Endothelial cell of umbilical vein (primary cell): ENCODE measurements at regions not wholly inside any gene's neighbourhood (a gene's known extent, or its start where the extent isn't known, plus 50 kb on each side); places are given as distances from the start of the nearest gene placed in this dataset.
"Not testable (repeated sequence)": the region's sequence is repeated elsewhere in the genome, so short reads cannot be mapped to it uniquely, and the experiment has no call there.

Source experiments
- BruUV-seq: library from RNA; stranded (reverse); fragments of 400-500 nt; replicated peaks from 2 replicates; lab custom pipeline; 2021; lab: Mats Ljungman, UMichigan
- CTCF ChIA-PET: fragments of 300-600, 350-600 bp; sonication (Branson Sonifier 250); formaldehyde crosslinking; loops from one replicate; lab custom pipeline; 2021; ENCODE audit warnings: antibody characterized with exemption, inconsistent platforms; lab: Charles Lee
- POLR2A ChIA-PET: fragments of 300-600, 350-600 bp; sonication (Branson Sonifier 250); formaldehyde crosslinking; loops from one replicate; lab custom pipeline; 2021; ENCODE audit warnings: antibody characterized with exemption, inconsistent platforms; lab: Charles Lee
- DNase-seq: peaks from one replicate; pipeline ENCODE4 v3.0.0-alpha.2; 2011; ENCODE audit warnings: low read depth, low spot score
- FAIRE-seq: peaks from 2 replicates; lab custom pipeline; 2011; peaks lifted over from hg19 to GRCh38; lab: Jason Lieb, UNC
- H2AFZ ChIP-seq: 2 replicates; pipeline ENCODE4 v1.6.0; 2012; ENCODE audit warnings: low read depth, low read length, control low read depth, inconsistent platforms
- H3K27ac ChIP-seq: 2 replicates; pipeline ENCODE4 v1.5.1; 2011; ENCODE audit warnings: low read depth, mild to moderate bottlenecking, control low read depth, low read length, moderate library complexity; ENCODE audit not compliant: insufficient read depth
- H3K27me3 ChIP-seq, 2 experiments: 2 replicates each; pipeline versions ENCODE4 v1.6.0 to v1.6.1; 2011; ENCODE audit warnings: low read length in 2 of 2, mixed read lengths in 1 of 2; ENCODE audit not compliant: control insufficient read depth in 2 of 2, insufficient read depth in 2 of 2
- H3K36me3 ChIP-seq, 2 experiments: 2 replicates in 1 of 2; 3 replicates in 1 of 2; pipeline ENCODE4 v1.5.1; 2011; ENCODE audit warnings: low read length in 2 of 2, mild to moderate bottlenecking in 1 of 2, moderate library complexity in 1 of 2; ENCODE audit not compliant: control insufficient read depth in 2 of 2, insufficient read depth in 2 of 2; ENCODE audit errors: extremely low read depth in 1 of 2
- H3K4me1 ChIP-seq: 3 replicates; pipeline ENCODE4 v1.5.1; 2011; ENCODE audit warnings: mild to moderate bottlenecking, low read length; ENCODE audit not compliant: control insufficient read depth, insufficient read depth; ENCODE audit errors: extremely low read depth
- H3K4me2 ChIP-seq: 2 replicates; pipeline ENCODE4 v1.6.1; 2011; ENCODE audit warnings: low read length, control low read depth, mixed read lengths; ENCODE audit not compliant: insufficient read depth
- H3K4me3 ChIP-seq, 3 experiments: fragments of 200-600 bp in 1 of 3; sonication (generic), shearing (Covaris generic) in 1 of 3; replicated peaks in 1 of 3; 2 replicates each; pipeline ENCODE4 v1.5.1; 2011 to 2016; ENCODE audit warnings: control low read depth in 3 of 3, low read length in 3 of 3, mild to moderate bottlenecking in 2 of 3, inconsistent platforms in 1 of 3, low read depth in 1 of 3, moderate library complexity in 1 of 3; ENCODE audit not compliant: insufficient read depth in 1 of 3
- H3K79me2 ChIP-seq: 2 replicates; pipeline ENCODE4 v1.6.0; 2012; ENCODE audit warnings: low read length, inconsistent platforms; ENCODE audit not compliant: control insufficient read depth, insufficient read depth
- H3K9ac ChIP-seq: replicated peaks from 2 replicates; pipeline ENCODE3; 2011; ENCODE audit warnings: low read length, control low read depth; ENCODE audit not compliant: insufficient read depth; ENCODE audit errors: extremely low read depth
- H3K9me1 ChIP-seq: replicated peaks from 3 replicates; pipeline ENCODE4 v1.6.0; 2011; ENCODE audit warnings: mild to moderate bottlenecking, low read length; ENCODE audit not compliant: control insufficient read depth, insufficient read depth; ENCODE audit errors: extremely low read depth
- H3K9me3 ChIP-seq: replicated peaks from 2 replicates; pipeline ENCODE4 v1.5.1; 2012; ENCODE audit warnings: low read length, inconsistent platforms; ENCODE audit not compliant: control insufficient read depth, insufficient read depth
- H4K20me1 ChIP-seq: replicated peaks from 2 replicates; pipeline ENCODE3; 2011; ENCODE audit warnings: mild to moderate bottlenecking, low read length; ENCODE audit not compliant: control insufficient read depth, insufficient read depth; ENCODE audit errors: extremely low read depth
- dilution Hi-C: fragments of 300-500 bp; cut with MboI; formaldehyde crosslinking; loops from one replicate; pipeline ENCODE4 v1.15.0; 2019; ENCODE audit warnings: low sequenced_read_pairs; ENCODE audit not compliant: extremely low pct_ligation_motif_present
- intact Hi-C: fragments of 100-400 bp; cut with micrococcal nuclease; formaldehyde crosslinking; loops from one replicate; pipeline ENCODE4 v1.10.0; 2022

- H3K9me1 ChIP-seq, H3K4me1 ChIP-seq, BruUV-seq, FAIRE-seq, H3K27me3 ChIP-seq, H3K9me3 ChIP-seq, H3K36me3 ChIP-seq, POLR2A ChIA-PET, DNase-seq, H3K9ac ChIP-seq, H3K4me3 ChIP-seq, H4K20me1 ChIP-seq, CTCF ChIA-PET, intact Hi-C loops, H2AFZ ChIP-seq, dilution Hi-C loops, H3K27ac ChIP-seq, H3K79me2 ChIP-seq, H3K4me2 ChIP-seq: not testable (repeated sequence)
Measured at GRCh38 chr12:13841-14240, 52.7 kb upstream of the IQSEC3 start.

- H2AFZ ChIP-seq, H3K9me1 ChIP-seq, H4K20me1 ChIP-seq, DNase-seq, H3K36me3 ChIP-seq, CTCF ChIA-PET, H3K27me3 ChIP-seq, H3K4me1 ChIP-seq, H3K27ac ChIP-seq, POLR2A ChIA-PET, H3K4me2 ChIP-seq, FAIRE-seq, H3K79me2 ChIP-seq, H3K9me3 ChIP-seq, BruUV-seq, intact Hi-C loops, H3K4me3 ChIP-seq, dilution Hi-C loops, H3K9ac ChIP-seq: not testable (repeated sequence)
Measured at GRCh38 chr12:14696-15095, 51.9 kb upstream of the IQSEC3 start.

GRCh38 chr12:15381-15780, 51.2 kb upstream of the IQSEC3 start:
- DNase-seq, FAIRE-seq, H3K9ac ChIP-seq, H3K4me1 ChIP-seq, H3K27me3 ChIP-seq, H3K9me1 ChIP-seq, intact Hi-C loops, H3K36me3 ChIP-seq, H3K79me2 ChIP-seq, CTCF ChIA-PET, dilution Hi-C loops, H3K9me3 ChIP-seq, BruUV-seq, H4K20me1 ChIP-seq, H3K4me3 ChIP-seq, H3K27ac ChIP-seq, POLR2A ChIA-PET, H3K4me2 ChIP-seq, H2AFZ ChIP-seq: not testable (repeated sequence)

- POLR2A ChIA-PET, H3K27me3 ChIP-seq, intact Hi-C loops, H3K9ac ChIP-seq, H4K20me1 ChIP-seq, H3K4me1 ChIP-seq, BruUV-seq, H3K9me1 ChIP-seq, H3K4me2 ChIP-seq, dilution Hi-C loops, H3K4me3 ChIP-seq, DNase-seq, H3K9me3 ChIP-seq, FAIRE-seq, H3K79me2 ChIP-seq, H3K36me3 ChIP-seq, CTCF ChIA-PET, H3K27ac ChIP-seq, H2AFZ ChIP-seq: not testable (repeated sequence)
Measured at GRCh38 chr12:16019-16418, 50.5 kb upstream of the IQSEC3 start.
